ENCODE measurements at regions not wholly inside any gene's neighbourhood (a gene's known extent, or its start where the extent isn't known, plus 50 kb on each side); places are given as distances from the start of the nearest gene placed in this dataset.
A peak's percentile ranks its signal among the peaks of the same experiment; 100 is the strongest.
"Not testable (repeated sequence)": the region's sequence is repeated elsewhere in the genome, so short reads cannot be mapped to it uniquely, and the experiment has no call there.

- no peak overlapping the region for H3K4me3 ChIP-seq (ENCODE audit: low read length in 2 of 2)
- H3K4me1 ChIP-seq (ENCODE audit: insufficient read depth, low read length), result no peaks in the 10 kb centered on the region
- H3K36me3 Mint-ChIP-seq, result no peaks in the 10 kb centered on the region
- H3K27me3 ChIP-seq (ENCODE audit: insufficient read depth, low read length), result no peaks in the 10 kb centered on the region
- POLR2A ChIA-PET (ENCODE audit: partially characterized antibody), result no interaction called here
- no peak overlapping the region for H3K4me3 Mint-ChIP-seq
- DNase-seq, result no peak
- H3K4me1 Mint-ChIP-seq, result no peaks in the 10 kb centered on the region
- CTCF ChIA-PET (ENCODE audit: partially characterized antibody), result no interaction called here
- H3K27ac Mint-ChIP-seq, result no peak overlapping the region
- H3K27me3 Mint-ChIP-seq, result no peaks in the 10 kb centered on the region
- no peak overlapping the region for H3K27ac ChIP-seq (ENCODE audit: low read depth, low read length)
- intact Hi-C loops (cut with micrococcal nuclease), result no loop called here
- H3K36me3 ChIP-seq (ENCODE audit: insufficient read depth, low read length), result no peaks in the 10 kb centered on the region
- no peaks in the 10 kb centered on the region for H3K9me3 ChIP-seq (ENCODE audit: control insufficient read depth in 1 of 2, low read length in 2 of 2)
- H3K9me3 Mint-ChIP-seq, result peaks cover 0 to 14% (median 8%) of the 10 kb centered on the region in 8 donors
These were observed 282.9 kb upstream of the ATXN7L3B start for GRCh38 chr12:74254784-74255183.

- H3K9me3 Mint-ChIP-seq, result peaks cover 0 to 3% (median under 1%) of the 10 kb centered on the region in 8 donors
- POLR2A ChIA-PET (ENCODE audit: partially characterized antibody), result no interaction called here
- H3K4me1 Mint-ChIP-seq, result no peaks in the 10 kb centered on the region
- no peak for DNase-seq
- H3K36me3 Mint-ChIP-seq, result no peaks in the 10 kb centered on the region
- no peak overlapping the region for H3K4me3 Mint-ChIP-seq
- H3K27ac Mint-ChIP-seq, result no peak overlapping the region
- no peaks in the 10 kb centered on the region for H3K4me1 ChIP-seq (ENCODE audit: insufficient read depth, low read length)
- no peaks in the 10 kb centered on the region for H3K27me3 Mint-ChIP-seq
- H3K27me3 ChIP-seq (ENCODE audit: insufficient read depth, low read length), result no peaks in the 10 kb centered on the region
- CTCF ChIA-PET (ENCODE audit: partially characterized antibody), result no interaction called here
- intact Hi-C loops (cut with micrococcal nuclease), result no loop called here
- H3K27ac ChIP-seq (ENCODE audit: low read depth, low read length), result no peak overlapping the region
- H3K4me3 ChIP-seq (ENCODE audit: low read length in 2 of 2), result no peak overlapping the region
- no peaks in the 10 kb centered on the region for H3K36me3 ChIP-seq (ENCODE audit: insufficient read depth, low read length)
- no peaks in the 10 kb centered on the region for H3K9me3 ChIP-seq (ENCODE audit: control insufficient read depth in 1 of 2, low read length in 2 of 2)
These were observed 278.4 kb upstream of the ATXN7L3B start for GRCh38 chr12:74259199-74259598.

- no peaks in the 10 kb centered on the region for H3K36me3 Mint-ChIP-seq
- ChIA-PET POLR2A (ENCODE audit: partially characterized antibody) (no interaction called here), CTCF (ENCODE audit: partially characterized antibody) (no interaction called here)
- Histone ChIP-seq H3K27ac (ENCODE audit: low read depth, low read length) (no peak overlapping the region), H3K4me3 (ENCODE audit: low read length in 2 of 2) (no peak overlapping the region), H3K36me3 (ENCODE audit: insufficient read depth, low read length) (no peaks in the 10 kb centered on the region), H3K27me3 (ENCODE audit: insufficient read depth, low read length) (no peaks in the 10 kb centered on the region), H3K9me3 (ENCODE audit: control insufficient read depth in 1 of 2, low read length in 2 of 2) (no peaks in the 10 kb centered on the region), H3K4me1 (ENCODE audit: insufficient read depth, low read length) (no peaks in the 10 kb centered on the region)
- no peaks in the 10 kb centered on the region for H3K4me1 Mint-ChIP-seq
- intact Hi-C loops (cut with micrococcal nuclease), result no loop called here
- no peak overlapping the region for H3K4me3 Mint-ChIP-seq
- no peaks in the 10 kb centered on the region for H3K27me3 Mint-ChIP-seq
- no peak overlapping the region for H3K27ac Mint-ChIP-seq
- peak in 1 of 5 donors; percentile 36 for DNase-seq
- H3K9me3 Mint-ChIP-seq, result peaks cover 0 to 5% (median under 1%) of the 10 kb centered on the region in 8 donors
These were observed 272.9 kb upstream of the ATXN7L3B start for GRCh38 chr12:74264692-74265091.

GRCh38 chr12:74269355-74269754 is 268.3 kb upstream of the ATXN7L3B start:
- intact Hi-C loops (cut with micrococcal nuclease); H3K4me1 ChIP-seq (ENCODE audit: insufficient read depth, low read length); CTCF ChIA-PET (ENCODE audit: partially characterized antibody); H3K27ac ChIP-seq (ENCODE audit: low read depth, low read length); H3K9me3 Mint-ChIP-seq; H3K4me3 Mint-ChIP-seq; H3K27me3 ChIP-seq (ENCODE audit: insufficient read depth, low read length); DNase-seq; H3K27ac Mint-ChIP-seq; H3K36me3 Mint-ChIP-seq; H3K36me3 ChIP-seq (ENCODE audit: insufficient read depth, low read length); H3K4me1 Mint-ChIP-seq; H3K9me3 ChIP-seq (ENCODE audit: control insufficient read depth in 1 of 2, low read length in 2 of 2); H3K4me3 ChIP-seq (ENCODE audit: low read length in 2 of 2); POLR2A ChIA-PET (ENCODE audit: partially characterized antibody); H3K27me3 Mint-ChIP-seq: not testable (repeated sequence)

- no peak overlapping the region for H3K27ac Mint-ChIP-seq
- H3K9me3 Mint-ChIP-seq, result peaks cover 2 to 12% (median 6%) of the 10 kb centered on the region in 8 donors
- POLR2A ChIA-PET (ENCODE audit: partially characterized antibody), result no interaction called here
- H3K27me3 Mint-ChIP-seq, result no peaks in the 10 kb centered on the region
- no peaks in the 10 kb centered on the region for H3K4me1 Mint-ChIP-seq
- H3K4me3 Mint-ChIP-seq, result no peak overlapping the region
- no peak for DNase-seq
- H3K36me3 Mint-ChIP-seq, result no peaks in the 10 kb centered on the region
- H3K4me1 ChIP-seq (ENCODE audit: insufficient read depth, low read length), result no peaks in the 10 kb centered on the region
- no peaks in the 10 kb centered on the region for H3K9me3 ChIP-seq (ENCODE audit: control insufficient read depth in 1 of 2, low read length in 2 of 2)
- CTCF ChIA-PET (ENCODE audit: partially characterized antibody), result no interaction called here
- no peak overlapping the region for H3K4me3 ChIP-seq (ENCODE audit: low read length in 2 of 2)
- H3K27ac ChIP-seq (ENCODE audit: low read depth, low read length), result no peak overlapping the region
- no peaks in the 10 kb centered on the region for H3K27me3 ChIP-seq (ENCODE audit: insufficient read depth, low read length)
- intact Hi-C loops (cut with micrococcal nuclease), result no loop called here
- H3K36me3 ChIP-seq (ENCODE audit: insufficient read depth, low read length), result no peaks in the 10 kb centered on the region
These were observed 257.4 kb upstream of the ATXN7L3B start for GRCh38 chr12:74280156-74280655.

GRCh38 chr12:74281401-74282180 is 256.0 kb upstream of the ATXN7L3B start:
- H3K9me3 Mint-ChIP-seq; POLR2A ChIA-PET (ENCODE audit: partially characterized antibody); H3K4me3 ChIP-seq (ENCODE audit: low read length in 2 of 2); H3K36me3 ChIP-seq (ENCODE audit: insufficient read depth, low read length); H3K27ac ChIP-seq (ENCODE audit: low read depth, low read length); H3K9me3 ChIP-seq (ENCODE audit: control insufficient read depth in 1 of 2, low read length in 2 of 2); H3K27ac Mint-ChIP-seq; H3K4me1 Mint-ChIP-seq; CTCF ChIA-PET (ENCODE audit: partially characterized antibody); H3K27me3 Mint-ChIP-seq; H3K4me3 Mint-ChIP-seq; DNase-seq; H3K36me3 Mint-ChIP-seq; H3K4me1 ChIP-seq (ENCODE audit: insufficient read depth, low read length); H3K27me3 ChIP-seq (ENCODE audit: insufficient read depth, low read length); intact Hi-C loops (cut with micrococcal nuclease): not testable (repeated sequence)

- CTCF ChIA-PET (ENCODE audit: partially characterized antibody), result no interaction called here
- POLR2A ChIA-PET (ENCODE audit: partially characterized antibody), result no interaction called here
These were observed 254.0 kb upstream of the ATXN7L3B start for GRCh38 chr12:74283646-74284045.

More at GRCh38 chr12:74283646-74284045, 254.0 kb upstream of the ATXN7L3B start:
- H3K36me3 ChIP-seq (ENCODE audit: insufficient read depth, low read length), result no peaks in the 10 kb centered on the region
- no peaks in the 10 kb centered on the region for H3K27me3 ChIP-seq (ENCODE audit: insufficient read depth, low read length)
- no peak overlapping the region for H3K4me3 ChIP-seq (ENCODE audit: low read length in 2 of 2)
- DNase-seq, result no peak
- H3K4me3 Mint-ChIP-seq, result no peak overlapping the region
- H3K27me3 Mint-ChIP-seq, result no peaks in the 10 kb centered on the region
- no peaks in the 10 kb centered on the region for H3K4me1 Mint-ChIP-seq
- H3K27ac Mint-ChIP-seq, result no peak overlapping the region
- H3K9me3 Mint-ChIP-seq, result peaks cover 0 to 4% (median 0%) of the 10 kb centered on the region in 8 donors
- H3K9me3 ChIP-seq (ENCODE audit: control insufficient read depth in 1 of 2, low read length in 2 of 2), result no peaks in the 10 kb centered on the region
- no peaks in the 10 kb centered on the region for H3K36me3 Mint-ChIP-seq
- intact Hi-C loops (cut with micrococcal nuclease), result no loop called here
- no peaks in the 10 kb centered on the region for H3K4me1 ChIP-seq (ENCODE audit: insufficient read depth, low read length)
- H3K27ac ChIP-seq (ENCODE audit: low read depth, low read length), result no peak overlapping the region
